ENCODE measurements at regions not wholly inside any gene's neighbourhood (a gene's known extent, or its start where the extent isn't known, plus 50 kb on each side); places are given as distances from the start of the nearest gene placed in this dataset.

DNA sequence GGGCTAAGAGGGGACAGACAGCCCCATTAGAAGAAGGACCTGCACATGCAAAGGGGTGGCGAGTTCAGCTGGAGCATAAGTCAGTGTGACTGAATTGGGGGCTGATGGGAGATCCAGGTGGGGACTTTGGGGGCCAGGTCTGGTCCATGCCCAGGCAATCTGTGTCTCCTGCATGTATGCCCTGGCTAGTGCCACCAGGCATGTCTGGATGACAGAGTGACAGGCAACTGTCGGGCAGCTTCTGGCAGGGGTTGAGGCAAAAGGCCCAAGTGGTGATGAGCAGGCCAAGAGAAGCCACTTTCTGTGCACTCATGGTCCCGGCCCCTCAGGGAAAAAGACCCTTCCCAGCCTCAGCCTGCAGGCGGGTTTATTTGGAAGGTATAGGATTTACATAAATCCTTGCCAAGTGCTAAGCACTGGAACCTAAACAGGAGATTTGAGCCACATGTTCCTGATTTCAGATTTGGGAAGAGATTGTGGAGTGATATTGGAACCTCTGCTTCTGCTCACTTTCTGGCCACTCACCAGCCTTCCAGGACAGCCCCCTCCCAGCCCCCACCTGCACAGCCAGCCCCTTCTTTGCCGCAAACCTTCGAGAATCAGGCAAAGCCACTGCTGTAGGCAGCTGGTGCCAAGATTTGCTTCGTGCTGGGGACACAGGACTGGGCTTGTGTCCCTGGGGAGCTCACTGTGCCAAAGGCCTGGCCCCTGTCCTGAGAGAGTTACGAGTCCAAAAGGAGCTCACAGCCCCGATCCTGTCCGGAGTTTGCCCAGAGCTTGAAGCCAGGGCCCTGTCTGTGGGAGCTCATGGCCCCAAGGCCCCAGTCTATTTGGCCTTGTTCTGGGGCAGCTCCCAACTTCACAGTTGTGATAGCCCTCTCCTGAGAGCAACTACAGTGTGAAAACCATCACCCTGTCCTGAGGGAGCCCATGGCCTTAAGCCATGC is 232.5 kb upstream of the RTL1 start:
- no peak for DNase-seq (ENCODE audit: low read depth)

DNA sequence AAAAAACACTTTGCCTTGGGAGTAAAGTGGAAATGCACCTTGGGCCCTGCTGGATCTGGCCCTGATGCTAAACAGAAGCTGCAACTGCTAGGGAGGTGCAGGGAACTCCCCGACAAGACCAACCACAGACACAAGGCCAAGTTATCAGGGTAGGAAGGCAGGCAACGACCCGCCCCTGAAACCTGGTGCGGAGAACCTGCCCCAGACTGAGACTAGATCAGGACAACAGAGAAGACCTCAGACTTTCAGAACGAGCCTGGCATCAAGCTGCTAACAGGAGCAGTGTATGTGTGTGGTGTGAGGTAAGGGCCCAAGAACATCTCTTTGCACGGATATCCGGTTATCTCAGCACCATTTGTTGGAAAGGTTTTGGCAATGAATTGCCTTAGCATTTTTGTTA is 233.7 kb upstream of the RTL1 start:
- DNase-seq (ENCODE audit: low read depth) = no peak

DNA sequence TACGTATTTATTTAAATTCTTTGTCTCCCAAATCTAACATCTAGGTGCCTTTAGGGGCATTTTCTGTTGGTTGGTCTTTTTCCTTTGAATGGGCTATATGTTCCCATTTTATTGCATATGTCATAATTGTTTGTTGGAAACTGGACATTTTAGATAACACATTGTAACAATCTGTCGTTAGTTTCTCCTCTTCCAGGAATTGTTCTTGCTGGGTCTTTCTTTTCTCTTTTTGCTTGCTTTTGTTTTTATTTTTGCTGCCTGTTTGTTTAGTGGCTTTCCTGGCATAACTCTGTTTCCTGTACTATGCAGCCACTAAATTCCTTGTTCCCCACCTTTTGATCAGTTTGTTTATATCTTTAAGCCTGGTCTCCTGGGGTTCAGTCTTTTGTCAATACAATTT is 244.3 kb upstream of the RTL1 start:
- DNase-seq (ENCODE audit: low read depth) = no peak

DNA sequence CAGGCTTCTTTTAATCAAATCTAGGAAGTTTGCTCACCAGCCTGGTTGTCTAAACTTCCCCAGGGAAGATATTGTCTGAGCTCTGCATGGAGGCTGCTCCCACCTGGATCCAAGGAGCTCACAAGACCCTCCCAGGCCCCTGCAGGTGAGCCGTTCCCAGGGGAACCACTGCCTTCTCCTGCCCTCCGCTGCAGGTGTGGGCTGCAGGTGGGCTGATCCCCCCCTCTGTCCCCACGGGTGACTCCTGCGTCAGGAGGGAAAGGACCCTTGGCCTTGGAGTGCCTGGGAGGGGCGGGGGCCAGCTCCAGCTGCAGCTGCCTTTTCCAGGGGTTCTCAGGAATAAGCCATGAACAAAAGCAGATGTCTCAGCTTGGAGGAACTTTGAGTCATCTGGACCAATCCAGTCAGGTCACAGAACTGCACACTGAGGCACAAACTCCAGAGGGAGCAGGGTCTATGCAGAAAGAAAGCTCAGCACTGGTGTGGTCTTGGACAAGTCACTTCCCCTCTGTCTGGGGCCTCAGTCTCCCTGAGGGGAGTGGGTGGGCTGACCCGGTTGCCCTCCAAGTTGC is 246.6 kb upstream of the RTL1 start:
- DNase-seq (ENCODE audit: low read depth) = no peak

DNA sequence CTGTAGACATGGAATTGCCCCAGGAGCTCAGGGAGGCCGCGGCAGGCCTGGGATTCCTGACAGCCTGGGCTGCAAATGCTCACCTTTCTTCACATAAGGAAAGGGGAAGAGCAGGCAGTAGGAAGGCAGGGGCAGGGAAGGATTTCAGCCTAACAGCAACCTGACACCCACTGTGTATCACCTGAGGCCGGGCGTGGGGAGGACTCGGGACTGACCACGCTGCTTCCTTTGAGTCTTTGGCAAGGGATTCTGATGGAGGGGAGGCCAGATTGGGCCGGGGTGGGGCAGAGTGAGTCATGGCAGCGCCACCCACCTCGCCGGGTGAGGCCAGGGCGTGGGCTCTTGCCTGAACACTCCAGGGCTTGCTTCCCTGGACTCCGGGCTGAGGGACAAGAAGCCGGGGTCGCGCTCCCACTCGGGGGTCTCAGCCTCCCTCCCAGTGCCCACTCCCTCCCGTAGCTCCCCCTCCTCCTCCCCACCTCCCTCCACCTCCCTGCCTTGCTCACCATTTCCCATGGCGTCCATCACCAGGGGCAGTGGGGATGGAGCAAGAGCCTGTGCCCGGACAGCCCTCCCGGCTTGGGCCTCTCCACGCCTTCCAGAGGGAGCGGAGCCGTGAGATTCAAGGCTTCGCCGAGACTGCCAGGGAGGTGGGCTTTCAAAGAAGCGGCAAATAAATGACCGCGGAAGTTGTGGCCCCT is 247.9 kb upstream of the RTL1 start:
- no peak for DNase-seq (ENCODE audit: low read depth)

DNA sequence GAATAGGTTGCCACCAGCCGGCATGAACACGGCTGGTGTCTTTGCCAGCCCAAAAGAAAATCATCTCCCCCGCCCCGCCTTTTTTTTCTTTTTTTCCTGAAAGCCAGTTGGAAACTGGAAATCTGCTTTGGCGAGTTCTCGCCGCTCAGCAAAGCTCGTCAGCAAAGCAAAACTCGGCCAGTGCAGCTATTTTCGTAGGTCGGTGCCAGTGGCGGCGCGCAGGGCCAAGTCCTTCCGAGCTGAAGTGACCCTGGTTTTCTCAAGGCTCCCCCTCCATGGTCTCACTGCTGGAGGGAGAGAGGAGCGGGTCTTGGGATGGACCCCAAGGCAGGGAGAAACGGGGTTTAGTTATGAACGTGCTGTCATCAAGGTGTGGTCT is 248.4 kb upstream of the RTL1 start:
- DNase-seq (ENCODE audit: low read depth) = no peak

DNA sequence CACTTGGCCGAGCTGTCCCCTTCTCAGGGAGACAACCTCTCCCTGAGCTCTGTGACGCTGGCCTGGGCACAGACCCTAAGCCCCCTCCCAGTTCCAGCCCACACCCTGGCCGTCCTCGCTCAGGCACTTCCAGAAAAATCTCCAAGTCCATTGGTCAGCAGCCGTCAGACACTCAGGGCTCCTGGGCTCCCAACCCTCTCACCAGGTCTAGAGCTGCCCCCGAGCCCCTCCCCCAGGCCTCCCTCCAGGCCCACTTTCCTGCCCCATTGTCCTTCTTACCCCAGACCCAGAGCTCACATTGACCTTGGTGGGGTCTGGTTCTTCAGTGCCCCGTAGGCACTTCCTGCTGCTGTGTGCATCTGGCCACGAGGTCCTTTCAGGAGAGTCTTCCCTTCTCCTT is 249.3 kb upstream of the RTL1 start:
- DNase-seq (ENCODE audit: low read depth) = no peak

DNA sequence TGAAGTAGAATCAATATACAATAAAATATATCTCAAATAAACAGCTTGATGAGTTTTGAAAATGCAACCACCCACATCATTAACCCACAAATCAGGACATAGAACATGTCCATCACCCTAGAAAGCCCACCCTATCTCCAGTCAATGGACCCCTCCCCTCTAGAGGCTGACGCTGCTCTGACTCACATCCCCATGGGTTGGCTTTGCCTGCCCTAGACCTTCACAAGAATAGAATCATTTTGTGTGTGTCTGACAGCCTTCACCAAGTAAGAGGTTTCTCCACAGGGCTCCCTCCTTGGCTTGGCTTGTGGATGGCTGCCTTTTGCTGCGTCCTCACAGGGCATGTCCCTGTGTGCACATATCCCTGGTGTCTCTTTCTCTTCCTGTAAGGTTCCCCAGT is 250.2 kb upstream of the RTL1 start:
- DNase-seq (ENCODE audit: low read depth) = no peak

DNA sequence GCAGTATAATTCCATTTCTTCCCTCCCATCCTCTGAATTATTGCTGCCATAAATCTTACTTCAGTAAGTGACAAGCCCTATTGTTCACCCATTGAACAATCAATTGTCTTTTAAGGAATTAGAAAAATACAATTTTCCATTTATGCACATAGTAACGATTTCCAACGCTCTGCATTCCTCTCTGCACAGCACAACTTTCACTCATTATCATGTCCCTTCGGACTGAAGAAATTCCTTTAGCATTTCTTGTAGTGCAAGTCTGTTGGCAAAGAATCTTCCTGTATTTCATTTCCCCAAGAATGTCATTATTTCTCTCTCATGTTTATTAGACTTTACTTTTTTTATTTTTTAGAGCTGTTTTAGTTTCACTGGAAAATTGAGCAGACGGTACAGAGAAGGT is 252.1 kb upstream of the RTL1 start:
- DNase-seq (ENCODE audit: low read depth) = no peak

DNA sequence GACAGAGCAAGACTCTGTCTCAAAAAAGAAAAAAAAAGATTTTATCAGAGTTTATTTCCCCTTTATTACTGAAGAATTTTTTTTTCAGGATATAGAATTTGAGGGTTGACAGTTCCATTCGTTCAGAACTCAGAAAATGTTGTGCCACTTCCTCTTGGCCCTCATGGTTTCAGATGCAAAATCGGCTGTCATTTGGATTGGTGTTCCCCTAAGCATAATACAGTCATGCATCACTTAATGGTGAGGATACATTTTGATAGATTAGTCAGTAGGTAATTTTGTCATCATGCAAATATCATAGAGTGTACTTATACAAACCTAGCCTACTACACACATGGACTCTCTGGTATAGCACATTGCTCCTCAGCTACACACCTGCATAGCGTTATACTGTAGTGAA is 263.9 kb upstream of the RTL1 start:
- no peak for DNase-seq (ENCODE audit: low read depth)

DNA sequence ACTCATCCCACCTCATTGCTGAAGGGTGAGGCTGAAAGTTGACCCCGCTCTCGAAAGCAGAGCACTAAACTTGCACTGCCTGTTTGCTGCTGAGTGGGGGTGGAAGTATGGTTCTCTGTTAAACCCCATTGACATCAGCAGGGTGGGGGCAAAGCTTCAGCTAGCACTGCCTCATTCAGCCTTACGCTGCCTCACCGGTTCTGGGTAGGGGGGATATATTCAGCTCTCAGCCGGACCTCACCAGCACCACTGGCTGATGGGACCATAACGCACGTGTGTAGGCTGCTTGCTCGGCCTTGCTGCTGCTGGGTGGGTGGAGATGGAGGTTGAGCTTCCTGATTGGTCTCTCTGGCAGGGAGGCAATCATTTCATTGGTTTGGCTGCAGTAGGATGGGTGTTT is 265.7 kb upstream of the RTL1 start:
- DNase-seq (ENCODE audit: low read depth) = no peak

DNA sequence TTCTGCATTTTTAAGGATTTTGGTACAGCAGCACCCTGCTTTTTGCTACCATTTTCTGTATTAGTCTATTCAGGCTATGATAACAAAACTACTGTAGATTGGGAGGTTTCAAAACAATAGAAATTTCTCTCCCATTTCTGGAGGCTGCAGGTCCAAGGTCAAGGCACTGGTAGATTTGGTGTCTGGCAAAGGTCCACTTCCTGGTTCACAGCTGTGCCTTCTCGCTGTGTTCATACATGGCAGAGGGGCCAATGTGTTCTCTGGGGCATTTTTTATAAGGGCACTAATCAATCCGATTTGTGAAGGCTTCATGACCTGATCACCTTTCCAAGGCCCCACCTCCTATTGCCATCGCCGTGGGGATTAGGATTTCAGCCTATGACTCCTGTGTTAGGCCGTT is 268.1 kb upstream of the RTL1 start:
- DNase-seq (ENCODE audit: low read depth) = no peak

DNA sequence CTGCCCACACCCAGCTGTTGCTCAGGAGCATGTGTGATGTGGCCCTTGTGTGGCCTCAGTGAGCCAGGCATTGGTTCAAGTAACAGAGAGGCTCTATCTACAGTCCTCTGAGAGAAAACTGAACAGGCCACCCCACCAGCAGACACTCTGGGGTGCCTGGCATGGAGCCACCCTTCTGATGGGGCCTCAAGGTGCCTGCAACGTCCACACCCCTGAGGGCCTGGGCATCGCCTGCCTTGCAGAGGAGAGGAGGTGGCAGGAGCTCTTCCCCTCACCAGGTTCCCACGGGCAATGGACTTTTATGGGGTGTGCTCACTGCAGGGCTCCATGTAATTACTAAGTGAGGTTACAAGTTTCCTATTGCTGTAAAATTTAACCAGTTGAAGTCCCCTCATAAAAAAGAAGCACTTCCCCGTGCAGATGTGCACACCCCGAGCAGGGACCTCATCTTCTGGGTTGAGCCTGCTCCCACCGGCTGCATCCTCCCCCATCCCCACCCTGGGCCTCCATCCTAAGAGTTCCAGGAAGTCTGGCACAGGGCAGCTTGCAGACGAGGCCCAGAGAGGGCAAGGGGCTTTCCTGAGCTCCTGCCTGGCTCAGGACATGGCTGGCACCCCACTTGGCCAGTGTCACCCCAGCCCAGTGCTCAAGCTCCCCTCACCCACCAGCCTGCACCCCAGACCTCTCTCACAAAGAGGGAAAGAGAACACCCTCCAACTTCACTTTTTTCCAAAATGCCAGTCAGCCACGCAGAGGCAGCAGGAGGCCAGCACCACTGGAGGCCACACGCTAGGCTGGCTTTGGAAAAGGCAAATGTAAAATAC is 270.4 kb upstream of the RTL1 start:
- no peak for DNase-seq (ENCODE audit: low read depth)

DNA sequence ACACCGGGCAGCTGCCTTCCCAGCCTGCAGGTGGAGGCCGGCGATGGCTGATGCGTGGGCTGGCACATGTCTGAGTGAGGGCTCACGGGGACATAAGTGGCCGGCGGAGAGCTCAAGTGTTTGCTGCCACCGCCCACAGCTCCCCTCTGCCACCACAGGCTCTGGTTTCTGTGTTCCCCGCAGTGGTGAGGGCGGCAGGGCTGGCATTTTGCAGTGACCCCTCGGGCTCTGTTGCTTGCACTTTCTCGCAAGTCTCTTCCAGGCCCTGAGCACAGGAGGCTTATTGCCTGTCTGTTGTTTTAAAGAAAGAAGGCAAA is 271.0 kb upstream of the RTL1 start:
- DNase-seq (ENCODE audit: low read depth) = no peak

DNA sequence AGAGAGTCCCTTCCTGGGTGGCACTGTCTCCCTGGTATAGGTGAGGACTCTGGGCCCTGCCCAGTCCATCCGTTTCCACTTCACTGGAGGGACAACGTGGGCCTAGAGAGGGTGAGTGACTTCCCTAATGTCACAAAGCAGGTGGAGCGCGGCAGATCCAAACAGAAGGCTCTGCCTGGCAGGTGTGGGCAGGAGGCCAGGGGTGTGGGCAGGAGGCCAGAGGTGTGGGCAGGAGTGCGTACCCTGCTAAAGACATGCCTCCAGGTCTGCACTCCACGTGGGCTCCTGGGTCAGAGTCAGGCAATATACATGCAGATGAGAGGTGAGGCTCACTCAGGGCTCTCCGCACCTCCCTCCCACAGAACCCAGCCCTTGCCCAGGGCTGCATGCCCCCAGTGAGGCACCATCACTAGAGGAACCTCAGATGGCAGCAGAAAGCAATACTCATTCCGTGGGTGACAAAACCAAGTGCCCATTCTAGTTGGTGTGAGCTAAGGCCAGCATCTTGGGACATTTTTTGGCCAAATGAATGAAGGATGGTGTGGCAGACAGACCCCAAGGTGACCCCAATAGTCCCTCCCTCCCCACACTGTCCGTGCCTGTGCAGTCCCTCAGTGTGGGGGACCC is 271.6 kb upstream of the RTL1 start:
- DNase-seq (ENCODE audit: low read depth) = no peak

DNA sequence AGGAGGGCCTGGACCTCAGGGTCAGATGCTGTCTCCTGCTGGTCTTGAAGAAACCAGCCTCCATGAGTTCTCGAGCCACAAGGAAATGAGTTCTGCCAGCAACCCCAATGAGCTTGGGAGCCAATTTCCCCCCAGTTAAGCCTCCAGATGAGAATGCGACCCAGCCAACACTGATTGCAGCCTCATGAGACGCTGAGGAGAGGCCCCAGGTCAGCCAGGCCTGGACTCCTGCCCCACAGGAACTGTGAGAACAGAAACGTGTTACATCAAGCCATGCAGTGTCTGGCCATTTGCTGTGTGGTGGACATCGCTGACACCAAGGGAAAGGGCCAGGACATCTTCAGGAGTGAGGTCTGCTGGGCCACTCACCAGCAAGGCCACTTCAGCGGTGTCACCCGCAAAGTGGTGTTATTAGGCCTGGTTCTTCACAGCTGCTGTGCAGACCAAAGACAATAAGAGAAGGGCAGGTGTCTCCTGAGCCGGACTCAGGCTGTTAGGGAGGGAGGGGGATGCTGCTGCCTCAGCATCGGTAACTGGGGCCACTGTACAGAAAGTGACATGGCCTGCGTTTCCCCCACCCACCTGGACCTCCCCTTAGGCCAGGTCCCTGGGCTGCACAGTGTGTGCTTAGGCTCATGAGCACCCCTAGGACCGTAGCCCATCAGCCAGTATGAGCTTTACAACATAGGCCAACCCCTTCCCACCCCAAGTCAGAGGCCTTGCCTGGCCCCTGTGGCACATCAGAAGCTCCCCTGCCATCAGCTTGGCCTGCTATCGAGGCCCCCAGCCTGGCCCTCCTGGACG is 272.4 kb upstream of the RTL1 start:
- no peak for DNase-seq (ENCODE audit: low read depth)

DNA sequence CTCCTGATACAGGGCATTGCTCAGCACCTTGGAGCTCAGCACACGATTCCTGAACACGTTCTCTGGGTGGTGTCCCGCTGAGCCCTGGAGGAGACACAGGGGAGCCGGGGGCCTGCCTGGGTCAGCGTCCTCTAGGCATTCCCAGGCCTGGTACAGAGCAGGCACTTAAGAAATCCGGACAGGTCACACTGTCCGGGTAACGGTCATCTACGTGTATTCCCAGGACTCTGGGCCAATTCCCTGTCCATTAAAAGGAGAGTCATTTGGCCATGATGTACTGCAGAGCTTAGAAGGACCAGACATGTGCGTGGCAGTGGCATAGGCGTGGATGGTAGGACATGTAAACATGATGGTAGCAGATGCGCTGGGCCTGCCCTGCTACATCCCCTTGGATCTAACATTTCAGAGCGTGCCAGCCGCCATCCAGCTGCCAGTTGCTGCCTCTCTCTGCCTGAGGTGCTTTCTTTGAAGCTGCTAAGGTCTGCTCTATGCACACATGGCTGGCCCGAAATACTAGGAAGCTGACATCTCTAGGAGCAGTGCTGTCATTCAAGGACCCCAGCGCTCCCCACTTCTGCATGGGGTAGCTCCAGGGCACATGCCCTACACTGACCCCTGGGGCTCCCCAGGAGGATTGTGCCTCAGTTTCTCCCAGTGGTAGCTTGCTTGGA is 273.1 kb upstream of the RTL1 start:
- no peak for DNase-seq (ENCODE audit: low read depth)

DNA sequence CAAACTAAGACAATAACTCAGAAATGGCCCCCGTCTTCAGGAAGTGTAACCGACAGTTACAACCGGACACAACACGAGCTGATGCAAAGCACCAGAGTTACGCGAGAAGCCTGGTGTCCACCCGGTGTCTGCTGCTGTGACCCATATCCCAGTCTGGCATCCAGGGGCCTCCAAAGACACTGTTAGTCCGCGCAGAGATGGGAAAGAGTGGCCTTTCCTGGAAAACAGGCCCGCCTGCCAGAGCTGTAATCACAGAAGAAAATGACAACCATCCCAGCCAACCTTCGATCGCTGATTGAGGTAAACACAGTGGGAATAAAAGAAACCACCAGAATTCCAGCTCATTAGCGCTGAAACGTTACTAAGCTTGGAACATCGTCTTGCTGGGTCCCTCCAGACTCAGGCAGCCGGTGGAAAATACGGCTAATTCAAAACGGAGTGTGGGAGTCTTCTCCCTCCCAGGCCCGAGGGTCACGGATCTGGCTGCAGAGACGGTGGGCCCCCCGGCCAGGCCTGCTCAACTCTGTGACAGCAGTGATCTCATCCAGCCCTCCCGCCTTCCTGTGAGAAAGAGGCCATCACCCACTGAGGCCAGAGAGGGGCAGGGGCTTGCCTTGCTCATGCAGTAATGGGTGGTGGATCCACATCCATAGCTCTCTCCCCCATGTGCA is 273.9 kb upstream of the RTL1 start:
- no peak for DNase-seq (ENCODE audit: low read depth)

DNA sequence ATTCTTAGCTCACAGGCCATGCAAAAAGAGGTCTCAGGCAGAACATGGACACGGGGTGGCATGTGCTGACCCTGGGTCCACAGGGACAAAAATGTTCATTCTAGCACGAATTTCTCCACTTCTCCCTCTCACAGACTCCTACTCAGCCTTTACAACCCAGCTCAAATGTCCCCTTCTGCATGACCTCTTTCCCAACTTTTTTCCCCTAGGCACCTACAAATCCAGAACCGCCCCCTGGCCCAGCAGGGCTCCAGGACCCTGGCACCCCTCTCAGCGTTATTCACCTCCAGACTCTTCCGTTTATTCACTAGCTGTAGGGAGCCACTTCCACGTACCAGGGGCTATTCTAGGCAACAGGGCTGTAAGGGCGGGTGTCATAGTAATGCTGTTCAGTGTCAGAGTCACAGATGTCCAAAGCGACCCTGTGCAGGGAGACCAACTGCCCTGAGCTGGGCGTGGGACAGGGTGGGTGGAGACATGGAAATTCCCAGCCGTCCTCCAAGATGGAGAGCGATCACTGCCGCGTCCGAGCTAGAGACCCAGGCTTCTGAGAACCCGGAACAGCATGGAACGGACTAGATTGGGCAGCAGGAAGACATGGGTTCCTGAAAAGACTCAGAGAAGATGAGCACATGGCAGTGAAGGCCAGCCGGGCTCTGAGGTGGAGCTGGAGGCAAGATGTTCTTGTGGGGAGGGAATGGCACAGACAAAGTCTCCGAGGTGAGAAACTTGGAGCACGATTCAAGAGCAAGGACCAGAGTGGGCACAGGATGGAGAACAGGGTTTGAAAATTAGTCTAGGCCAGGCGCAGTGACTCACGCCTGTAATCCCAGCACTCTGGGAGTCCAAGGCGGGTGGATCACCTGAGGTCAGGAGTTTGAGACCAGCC is 274.9 kb upstream of the RTL1 start:
- DNase-seq (ENCODE audit: low read depth) = no peak

Data from stimulated activated CD8-positive, alpha-beta memory T cell treated with anti-CD3 and anti-CD28 coated beads, Interleukin-12 subunit alpha, Interleukin-12 subunit beta, amount 100 ng/mL, for 4 hours (primary cell).